ENCODE measurements at regions not wholly inside any gene's neighbourhood (a gene's known extent, or its start where the extent isn't known, plus 50 kb on each side); places are given as distances from the start of the nearest gene placed in this dataset.
"Not testable (repeated sequence)": the region's sequence is repeated elsewhere in the genome, so short reads cannot be mapped to it uniquely, and the experiment has no call there.

DNA sequence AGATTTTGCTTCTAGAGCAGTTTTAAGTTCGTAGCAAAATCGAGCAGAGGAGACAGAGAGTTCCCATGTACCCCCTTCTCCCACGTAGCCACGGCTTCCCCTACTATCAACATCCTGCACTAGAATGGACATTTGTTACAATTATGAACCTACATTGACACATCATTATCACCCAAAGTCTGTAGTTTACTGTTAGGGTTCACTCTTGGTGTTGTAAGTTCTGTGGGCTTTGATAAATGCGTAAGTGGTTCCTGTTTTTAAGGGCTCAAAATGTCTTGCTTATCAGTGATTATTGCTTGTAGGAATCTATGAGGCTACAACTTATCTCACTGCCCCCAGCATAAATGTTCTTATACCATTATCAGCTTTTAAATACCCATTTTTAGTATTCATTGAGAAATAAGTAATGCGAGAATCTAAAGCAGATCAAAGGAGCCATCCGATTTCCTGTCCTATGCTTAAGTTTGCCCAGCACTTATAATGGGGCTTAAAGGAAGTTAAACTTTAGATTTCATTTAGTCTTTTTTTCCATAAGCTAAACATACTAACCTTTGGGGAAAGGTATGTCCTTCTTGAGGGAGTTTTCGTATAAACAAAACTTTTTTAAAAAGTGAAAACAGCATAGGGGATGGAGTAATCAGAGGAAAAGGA, 118.7 kb downstream of the HAUS1 start:
- ChIA-PET CTCF (ENCODE audit: partially characterized antibody) (interaction anchor here (0.9 to 5.0 kb wide), 3 partner anchors 10 to 50 kb away, joined by 3 to 22 read pairs (median 4); a partner anchor contains a TSS), POLR2A (ENCODE audit: partially characterized antibody) (interaction anchor here (1.2 kb wide), 1 partner anchor 24 kb away, joined by 3 read pairs; no protein-coding TSS in a partner anchor)
- H3K27ac Mint-ChIP-seq = peak overlapping the region; percentile 37 to 87 (median 71)
- H3K27ac ChIP-seq (ENCODE audit: low read depth, low read length) = peak overlapping the region; percentile 23
- no peaks in the 10 kb centered on the region for H3K36me3 ChIP-seq (ENCODE audit: insufficient read depth, low read length)
- H3K4me1 ChIP-seq (ENCODE audit: insufficient read depth, low read length) = peaks cover 69% of the 10 kb centered on the region
- H3K27me3 ChIP-seq (ENCODE audit: insufficient read depth, low read length) = no peaks in the 10 kb centered on the region
- peak in 2 of 5 donors; percentile 8 to 22 for DNase-seq
- H3K27me3 Mint-ChIP-seq = no peaks in the 10 kb centered on the region
- H3K36me3 Mint-ChIP-seq = peaks cover 27 to 40% of the 10 kb centered on the region in 2 donors
- H3K4me3 ChIP-seq (ENCODE audit: low read length in 2 of 2) = no peak overlapping the region
- H3K4me3 Mint-ChIP-seq = peak overlapping the region in 7 of 8 donors; percentile 4 to 79 (median 65)
- no peaks in the 10 kb centered on the region for H3K9me3 Mint-ChIP-seq
- intact Hi-C loops (cut with micrococcal nuclease) = loop anchor here (2.0 kb wide), 1 partner anchor 28 kb away; no protein-coding TSS in a partner anchor
- peaks cover 47 to 81% (median 71%) of the 10 kb centered on the region in 4 donors for H3K4me1 Mint-ChIP-seq
- H3K9me3 ChIP-seq (ENCODE audit: control insufficient read depth in 1 of 2, low read length in 2 of 2) = no peaks in the 10 kb centered on the region

DNA sequence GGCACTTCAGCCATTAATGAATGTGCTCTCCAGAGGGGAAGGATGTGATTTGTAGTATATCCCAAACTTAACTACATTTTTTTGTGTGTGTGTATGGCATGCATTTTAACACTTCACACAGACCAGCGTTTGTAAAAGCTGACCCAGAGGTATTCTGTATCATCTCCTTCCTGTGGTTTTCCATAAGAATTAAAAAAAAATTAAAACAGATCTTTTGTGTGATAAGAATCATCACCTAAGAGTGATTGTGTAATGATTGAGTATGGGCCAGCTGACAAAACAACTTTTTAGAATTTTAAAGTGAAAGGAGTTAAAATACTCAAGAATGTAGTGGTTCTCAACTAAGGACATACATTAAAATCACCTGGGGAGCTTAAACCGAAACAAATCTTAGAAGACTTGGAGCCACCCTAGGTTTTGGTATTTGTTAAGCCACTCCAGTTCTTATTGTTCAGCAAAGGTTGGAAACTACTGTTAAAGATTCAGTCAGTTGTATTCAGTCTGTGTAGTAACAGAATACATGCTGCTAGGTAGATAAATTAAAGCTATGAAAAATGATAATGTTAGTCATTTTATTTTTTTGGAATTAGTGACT, 120.1 kb downstream of the HAUS1 start:
- H3K9me3 Mint-ChIP-seq = no peaks in the 10 kb centered on the region
- H3K36me3 Mint-ChIP-seq = peaks cover 15 to 30% of the 10 kb centered on the region in 2 donors
- Histone ChIP-seq H3K27ac (ENCODE audit: low read depth, low read length) (no peak overlapping the region), H3K36me3 (ENCODE audit: insufficient read depth, low read length) (no peaks in the 10 kb centered on the region), H3K27me3 (ENCODE audit: insufficient read depth, low read length) (no peaks in the 10 kb centered on the region), H3K4me1 (ENCODE audit: insufficient read depth, low read length) (peaks cover 70% of the 10 kb centered on the region), H3K4me3 (ENCODE audit: low read length in 2 of 2) (no peak overlapping the region), H3K9me3 (ENCODE audit: control insufficient read depth in 1 of 2, low read length in 2 of 2) (no peaks in the 10 kb centered on the region)
- peak overlapping the region in 6 of 7 donors; percentile 17 to 81 (median 52) for H3K27ac Mint-ChIP-seq
- no peak for DNase-seq
- no peaks in the 10 kb centered on the region for H3K27me3 Mint-ChIP-seq
- ChIA-PET POLR2A (ENCODE audit: partially characterized antibody) (interaction anchor here (1.2 kb wide), 1 partner anchor 12 kb away, joined by 3 read pairs; no protein-coding TSS in a partner anchor), CTCF (ENCODE audit: partially characterized antibody) (interaction anchor here (0.6 to 5.0 kb wide), 5 partner anchors 12 to 52 kb away, joined by 3 to 22 read pairs (median 3); a partner anchor contains a TSS)
- H3K4me1 Mint-ChIP-seq = peaks cover 40 to 80% (median 61%) of the 10 kb centered on the region in 4 donors
- intact Hi-C loops (cut with micrococcal nuclease) = no loop called here
- peak overlapping the region in 5 of 8 donors; percentile 22 to 75 (median 56) for H3K4me3 Mint-ChIP-seq

DNA sequence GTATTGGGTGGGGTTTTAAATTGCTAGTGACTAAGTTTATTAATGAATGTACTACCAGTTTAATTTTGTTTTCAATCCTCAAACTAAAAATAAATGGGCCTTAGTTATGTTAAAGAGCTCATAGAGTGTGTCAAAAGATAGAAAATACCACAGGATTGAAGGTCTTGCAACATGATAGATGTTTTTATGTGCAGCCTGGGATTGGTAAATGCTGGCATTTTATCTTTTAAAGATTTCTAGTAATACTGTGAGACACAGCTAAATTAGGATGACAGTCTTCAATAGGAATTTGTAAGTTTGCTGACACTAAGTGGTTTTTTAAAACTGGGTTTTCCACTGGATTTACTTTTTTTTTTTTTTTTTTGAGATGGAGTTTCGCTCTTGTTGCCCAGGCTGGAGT, 122.3 kb downstream of the HAUS1 start:
- Mint-ChIP-seq H3K27ac (peak overlapping the region in 3 of 7 donors; percentile 28 to 41 (median 32)), H3K36me3 (peaks cover 9 to 23% of the 10 kb centered on the region in 2 donors), H3K27me3 (no peaks in the 10 kb centered on the region), H3K4me3 (peak overlapping the region in 2 of 8 donors; percentile 24 to 53), H3K9me3 (no peaks in the 10 kb centered on the region), H3K4me1 (peaks cover 37 to 93% (median 60%) of the 10 kb centered on the region in 4 donors)
- Histone ChIP-seq H3K27ac (ENCODE audit: low read depth, low read length) (no peak overlapping the region), H3K4me1 (ENCODE audit: insufficient read depth, low read length) (peaks cover 89% of the 10 kb centered on the region), H3K4me3 (ENCODE audit: low read length in 2 of 2) (no peak overlapping the region), H3K36me3 (ENCODE audit: insufficient read depth, low read length) (no peaks in the 10 kb centered on the region), H3K9me3 (ENCODE audit: control insufficient read depth in 1 of 2, low read length in 2 of 2) (no peaks in the 10 kb centered on the region), H3K27me3 (ENCODE audit: insufficient read depth, low read length) (no peaks in the 10 kb centered on the region)
- DNase-seq = no peak
- intact Hi-C loops (cut with micrococcal nuclease) = no loop called here
- ChIA-PET CTCF (ENCODE audit: partially characterized antibody) (interaction anchor here (5.0 kb wide), 1 partner anchor 54 kb away, joined by 22 read pairs; a partner anchor contains a TSS), POLR2A (ENCODE audit: partially characterized antibody) (interaction anchor here (0.7 kb wide), 1 partner anchor 44 kb away, joined by 3 read pairs; no protein-coding TSS in a partner anchor)

DNA sequence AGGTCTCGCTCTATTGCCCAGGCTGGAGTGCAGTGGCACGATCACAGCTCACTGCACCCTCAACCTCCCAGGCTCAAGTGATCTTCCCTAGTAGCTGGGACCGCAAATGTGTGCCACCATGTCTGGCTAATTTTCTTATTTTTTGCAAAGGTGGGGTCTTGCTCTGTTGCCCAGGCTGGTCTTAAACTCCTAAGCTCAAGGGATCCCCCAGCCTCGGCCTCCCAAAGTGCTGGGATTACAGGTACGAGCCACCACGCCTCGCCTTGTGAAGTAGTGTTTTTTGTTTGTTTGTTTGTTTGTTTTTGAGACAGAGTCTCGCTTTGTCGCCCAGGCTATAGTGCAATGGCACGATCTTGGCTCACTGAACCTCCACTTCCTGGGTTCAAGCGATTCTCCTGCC, 125.5 kb downstream of the HAUS1 start:
- H3K4me3 ChIP-seq (ENCODE audit: low read length in 2 of 2); H3K9me3 Mint-ChIP-seq; H3K27ac ChIP-seq (ENCODE audit: low read depth, low read length); POLR2A ChIA-PET (ENCODE audit: partially characterized antibody); H3K27me3 Mint-ChIP-seq; H3K9me3 ChIP-seq (ENCODE audit: control insufficient read depth in 1 of 2, low read length in 2 of 2); intact Hi-C loops (cut with micrococcal nuclease); H3K27me3 ChIP-seq (ENCODE audit: insufficient read depth, low read length); H3K36me3 ChIP-seq (ENCODE audit: insufficient read depth, low read length); CTCF ChIA-PET (ENCODE audit: partially characterized antibody); DNase-seq: not testable (repeated sequence)
- Mint-ChIP-seq H3K4me1 (peaks cover 18 to 74% (median 41%) of the 10 kb centered on the region in 4 donors), H3K27ac (peak overlapping the region in 5 of 7 donors; percentile 40 to 78 (median 74)), H3K36me3 (peaks cover 6 to 14% of the 10 kb centered on the region in 2 donors), H3K4me3 (peak overlapping the region in 6 of 8 donors; percentile 16 to 71 (median 65))
- H3K4me1 ChIP-seq (ENCODE audit: insufficient read depth, low read length) = peaks cover 70% of the 10 kb centered on the region

- Histone ChIP-seq H3K4me3 (ENCODE audit: low read length in 2 of 2) (no peak overlapping the region), H3K27me3 (ENCODE audit: insufficient read depth, low read length) (no peaks in the 10 kb centered on the region), H3K36me3 (ENCODE audit: insufficient read depth, low read length) (no peaks in the 10 kb centered on the region), H3K9me3 (ENCODE audit: control insufficient read depth in 1 of 2, low read length in 2 of 2) (no peaks in the 10 kb centered on the region), H3K27ac (ENCODE audit: low read depth, low read length) (no peak overlapping the region), H3K4me1 (ENCODE audit: insufficient read depth, low read length) (peaks cover 24% of the 10 kb centered on the region)
- ChIA-PET CTCF (ENCODE audit: partially characterized antibody) (interaction anchor here (2.2 kb wide), 1 partner anchor 13 kb away, joined by 5 read pairs; no protein-coding TSS in a partner anchor), POLR2A (ENCODE audit: partially characterized antibody) (no interaction called here)
- intact Hi-C loops (cut with micrococcal nuclease) = no loop called here
- no peak overlapping the region for H3K27ac Mint-ChIP-seq
- peaks cover 23 to 55% (median 43%) of the 10 kb centered on the region in 4 donors for H3K4me1 Mint-ChIP-seq
- DNase-seq = no peak
- H3K27me3 Mint-ChIP-seq = no peaks in the 10 kb centered on the region
- no peak overlapping the region for H3K4me3 Mint-ChIP-seq
- no peaks in the 10 kb centered on the region for H3K9me3 Mint-ChIP-seq
- H3K36me3 Mint-ChIP-seq = peaks cover 17 to 21% of the 10 kb centered on the region in 2 donors
These were observed 132.0 kb downstream of the HAUS1 start for GRCh38 chr18:46236156-46236555.

DNA sequence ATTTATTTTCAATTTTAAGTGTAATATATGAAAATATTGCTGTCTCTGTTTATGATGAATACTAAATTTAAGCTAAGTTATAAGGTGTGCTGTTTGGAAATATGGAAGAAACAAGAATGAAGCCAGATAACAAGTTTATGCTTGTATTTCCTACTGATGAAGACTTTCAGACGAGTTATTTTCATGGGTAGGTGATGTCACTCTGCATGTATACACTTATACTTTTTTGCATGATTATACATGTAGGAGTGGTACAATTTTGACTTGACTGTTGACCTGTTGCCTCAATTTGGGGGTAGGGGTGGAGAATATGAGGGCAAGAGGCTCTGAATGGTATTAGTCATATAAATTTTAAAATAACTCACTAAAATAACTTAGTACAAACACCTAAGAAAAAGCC, 133.7 kb downstream of the HAUS1 start:
- POLR2A ChIA-PET (ENCODE audit: partially characterized antibody) = no interaction called here
- no peak overlapping the region for H3K4me3 ChIP-seq (ENCODE audit: low read length in 2 of 2)
- H3K9me3 ChIP-seq (ENCODE audit: control insufficient read depth in 1 of 2, low read length in 2 of 2) = no peaks in the 10 kb centered on the region
- no peaks in the 10 kb centered on the region for H3K27me3 Mint-ChIP-seq
- no peaks in the 10 kb centered on the region for H3K9me3 Mint-ChIP-seq
- peak overlapping the region in 2 of 7 donors; percentile 37 to 76 for H3K27ac Mint-ChIP-seq
- H3K36me3 ChIP-seq (ENCODE audit: insufficient read depth, low read length) = no peaks in the 10 kb centered on the region
- no peaks in the 10 kb centered on the region for H3K27me3 ChIP-seq (ENCODE audit: insufficient read depth, low read length)
- CTCF ChIA-PET (ENCODE audit: partially characterized antibody) = interaction anchor here (0.7 to 2.2 kb wide), 3 partner anchors 11 to 15 kb away, joined by 3 to 5 read pairs (median 3); no protein-coding TSS in a partner anchor
- no peak overlapping the region for H3K4me3 Mint-ChIP-seq
- H3K4me1 Mint-ChIP-seq = peaks cover 20 to 53% (median 39%) of the 10 kb centered on the region in 4 donors
- DNase-seq = no peak
- H3K4me1 ChIP-seq (ENCODE audit: insufficient read depth, low read length) = peaks cover 17% of the 10 kb centered on the region
- intact Hi-C loops (cut with micrococcal nuclease) = no loop called here
- H3K27ac ChIP-seq (ENCODE audit: low read depth, low read length) = no peak overlapping the region
- peaks cover 17 to 21% of the 10 kb centered on the region in 2 donors for H3K36me3 Mint-ChIP-seq

DNA sequence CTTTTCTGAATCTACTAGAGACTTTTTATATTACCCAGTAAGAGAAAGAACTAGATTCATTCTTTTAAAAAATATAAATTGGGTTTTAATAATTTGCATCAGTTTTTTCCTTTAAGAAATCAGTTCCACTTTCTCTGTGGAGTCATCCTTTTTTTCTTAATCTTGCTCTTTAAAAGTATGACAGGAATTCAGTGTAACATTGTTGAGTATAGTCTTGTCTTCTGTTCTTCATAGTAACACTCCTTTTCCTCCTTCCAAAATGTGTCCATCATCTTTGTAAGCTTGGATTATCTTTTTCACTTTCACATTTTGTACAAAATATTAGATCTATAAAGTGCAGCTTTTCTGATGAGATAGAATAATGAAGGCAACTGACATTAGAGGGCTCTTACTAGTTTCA, 135.4 kb downstream of the HAUS1 start:
- Histone ChIP-seq H3K36me3 (ENCODE audit: insufficient read depth, low read length) (no peaks in the 10 kb centered on the region), H3K27ac (ENCODE audit: low read depth, low read length) (no peak overlapping the region), H3K4me1 (ENCODE audit: insufficient read depth, low read length) (peaks cover 20% of the 10 kb centered on the region), H3K4me3 (ENCODE audit: low read length in 2 of 2) (no peak overlapping the region), H3K9me3 (ENCODE audit: control insufficient read depth in 1 of 2, low read length in 2 of 2) (no peaks in the 10 kb centered on the region), H3K27me3 (ENCODE audit: insufficient read depth, low read length) (no peaks in the 10 kb centered on the region)
- Mint-ChIP-seq H3K4me3 (no peak overlapping the region), H3K27me3 (no peaks in the 10 kb centered on the region), H3K9me3 (no peaks in the 10 kb centered on the region), H3K27ac (peak overlapping the region in 2 of 7 donors; percentile 26 to 81), H3K36me3 (peaks cover 17 to 21% of the 10 kb centered on the region in 2 donors), H3K4me1 (peaks cover 23 to 49% (median 36%) of the 10 kb centered on the region in 4 donors)
- intact Hi-C loops (cut with micrococcal nuclease) = no loop called here
- DNase-seq = no peak
- ChIA-PET CTCF (ENCODE audit: partially characterized antibody) (interaction anchor here (0.9 to 3.8 kb wide), 3 partner anchors 27 to 66 kb away, joined by 3 to 13 read pairs (median 5); a partner anchor contains a TSS), POLR2A (ENCODE audit: partially characterized antibody) (no interaction called here)
